Posterior vena cava (tissue), 2 donors: ENCODE measurements at regions not wholly inside any gene's neighbourhood (a gene's known extent, or its start where the extent isn't known, plus 50 kb on each side); places are given as distances from the start of the nearest gene placed in this dataset.
"Not testable (repeated sequence)": the region's sequence is repeated elsewhere in the genome, so short reads cannot be mapped to it uniquely, and the experiment has no call there.

ENCODE experiments used
- DNase-seq: peaks from one replicate; pipeline ENCODE4 v3.0.0-alpha.2; 2020; ENCODE audit warnings: low spot score
- intact Hi-C, 2 donors: fragments of 100-400 bp; cut with DNase I; formaldehyde crosslinking; loops; one replicate each; pipeline versions ENCODE4 v1.14.1 to v1.14.2; 2022 to 2023
- donor health status: DM: yes; HTN: yes; CAD: no.
- donor health status: DM: yes; HTN: yes; CAD: no.

- intact Hi-C loops = not testable (repeated sequence)
Observed at GRCh38 chr15:69684823-69685222, 232.2 kb downstream of the RPLP1 start.

GRCh38 chr15:69685512-69686452, 233.2 kb downstream of the RPLP1 start:
- intact Hi-C loops = no loop called here
- peak; percentile 51 for DNase-seq

More at GRCh38 chr15:69684823-69685222, 232.2 kb downstream of the RPLP1 start:
- not testable (repeated sequence) for DNase-seq

- intact Hi-C loops = no loop called here
- peak; percentile 56 for DNase-seq
Observed at GRCh38 chr15:69686626-69687025, 234.0 kb downstream of the RPLP1 start.

GRCh38 chr15:69689133-69689532, 236.5 kb downstream of the RPLP1 start:
- intact Hi-C loops = no loop called here
- no peak for DNase-seq

GRCh38 chr15:69691307-69692015, 238.8 kb downstream of the RPLP1 start:
- no peak for DNase-seq
- intact Hi-C loops = no loop called here

- no peak for DNase-seq
- intact Hi-C loops = no loop called here
Observed at GRCh38 chr15:69692342-69692741, 239.7 kb downstream of the RPLP1 start.

GRCh38 chr15:69693059-69693458, 240.4 kb downstream of the RPLP1 start:
- intact Hi-C loops = no loop called here
- no peak for DNase-seq

- no peak for DNase-seq
- intact Hi-C loops = no loop called here
Observed at GRCh38 chr15:69696946-69697345, 244.3 kb downstream of the RPLP1 start.

- no peak for DNase-seq
- intact Hi-C loops = no loop called here
Observed at GRCh38 chr15:69697916-69698315, 245.3 kb downstream of the RPLP1 start.

GRCh38 chr15:69699096-69699495, 246.5 kb downstream of the RPLP1 start:
- intact Hi-C loops = no loop called here
- no peak for DNase-seq

- DNase-seq = no peak
- intact Hi-C loops = no loop called here
Observed at GRCh38 chr15:69700380-69700779, 247.8 kb downstream of the RPLP1 start.

- DNase-seq = no peak
- intact Hi-C loops = no loop called here
Observed at GRCh38 chr15:69701198-69701597, 248.6 kb downstream of the RPLP1 start.

GRCh38 chr15:69703532-69704187, 251.0 kb downstream of the RPLP1 start:
- no peak for DNase-seq

GRCh38 chr15:69704229-69704628, 251.6 kb downstream of the RPLP1 start:
- intact Hi-C loops = loop anchor here in 1 of 2 donors (1.0 kb wide), 1 partner anchor 34 kb away; no protein-coding TSS in a partner anchor
- no peak for DNase-seq

More at GRCh38 chr15:69703532-69704187, 251.0 kb downstream of the RPLP1 start:
- intact Hi-C loops = loop anchor here in 1 of 2 donors (1.0 kb wide), 1 partner anchor 33 kb away; no protein-coding TSS in a partner anchor

- DNase-seq = no peak
- intact Hi-C loops = loop anchor here in 1 of 2 donors (1.0 kb wide), 1 partner anchor 34 kb away; no protein-coding TSS in a partner anchor
Observed at GRCh38 chr15:69704700-69705099, 252.1 kb downstream of the RPLP1 start.

- intact Hi-C loops = no loop called here
Observed at GRCh38 chr15:69706353-69707097, 253.9 kb downstream of the RPLP1 start.

GRCh38 chr15:69707241-69707640, 254.6 kb downstream of the RPLP1 start:
- DNase-seq, intact Hi-C loops: not testable (repeated sequence)

More at GRCh38 chr15:69706353-69707097, 253.9 kb downstream of the RPLP1 start:
- DNase-seq = no peak

- intact Hi-C loops, DNase-seq: not testable (repeated sequence)
Observed at GRCh38 chr15:69708436-69709122, 256.0 kb downstream of the RPLP1 start.
